K562 (cell line): ENCODE measurements at regions not wholly inside any gene's neighbourhood (a gene's known extent, or its start where the extent isn't known, plus 50 kb on each side); places are given as distances from the start of the nearest gene placed in this dataset.

Experiments
- ATAC-seq: fragments of 200-7000 bp; cut with Tn5 transposase; 3 replicates; pipeline ENCODE4 v1.9.1; 2020; ENCODE audit warnings: moderate library complexity
- BruUV-seq: library from RNA; stranded (reverse); fragments of 400-500 nt; replicated peaks from 2 replicates; lab custom pipeline; 2021; lab: Mats Ljungman, UMichigan
- CTCF ChIA-PET: fragments of 300-600 bp; formaldehyde crosslinking; extraction: SDS; loops from one replicate; lab custom pipeline; 2021; ENCODE audit warnings: low intra/inter-chr PET ratio; lab: Yijun Ruan, JAX
- POLR2A ChIA-PET: fragments of 300-600, 350-650 bp; sonication (Branson Sonifier 250); formaldehyde crosslinking; extraction: SDS; loops from one replicate; lab custom pipeline; 2021; ENCODE audit warnings: antibody characterized with exemption, inconsistent platforms; lab: Yijun Ruan, JAX
- DNase-seq, 4 experiments: peaks; one replicate each; pipeline versions ENCODE4 v3.0.0 to v3.0.0-alpha.2; 2011 to 2018; ENCODE audit warnings: low spot score in 3 of 4, mixed read lengths in 3 of 4; ENCODE audit errors: extremely low read depth in 1 of 4
- FAIRE-seq: peaks from 2 replicates; lab custom pipeline; 2011; peaks lifted over from hg19 to GRCh38; lab: Jason Lieb, UNC
- H2AFZ ChIP-seq: 2 replicates; pipeline ENCODE4 v1.6.0; 2011; ENCODE audit warnings: low read depth, low read length, control low read depth, inconsistent platforms
- H3K27ac ChIP-seq: fragments of 200-600 bp; 3 replicates; pipeline ENCODE4 v1.8.0; 2011; ENCODE audit warnings: low read depth, mild to moderate bottlenecking, control low read depth, inconsistent platforms, low read length, moderate library complexity, mixed read lengths; ENCODE audit errors: extremely low read depth
- H3K27me3 ChIP-seq, 2 experiments: fragments of 300-600 bp in 1 of 2; 2 replicates in 1 of 2; 3 replicates in 1 of 2; pipeline versions ENCODE4 v1.6.0 to v1.8.0; 2011; ENCODE audit warnings: inconsistent platforms in 2 of 2, low read length in 2 of 2, mild to moderate bottlenecking in 1 of 2, mixed read lengths in 1 of 2, moderate library complexity in 1 of 2; ENCODE audit not compliant: control insufficient read depth in 2 of 2, insufficient read depth in 2 of 2
- H3K36me3 ChIP-seq: fragments of 300-600 bp; 3 replicates; pipeline ENCODE4 v1.8.0; 2011; ENCODE audit warnings: mild to moderate bottlenecking, low read length, inconsistent platforms; ENCODE audit not compliant: control insufficient read depth, insufficient read depth
- H3K4me1 ChIP-seq, 2 experiments: fragments of 200-600 bp in 1 of 2; replicated peaks in 1 of 2; 2 replicates in 1 of 2; 3 replicates in 1 of 2; pipeline versions ENCODE4 v1.5.1 to v1.8.0; 2011; ENCODE audit warnings: inconsistent platforms in 2 of 2, low read length in 2 of 2, mild to moderate bottlenecking in 1 of 2, mixed read lengths in 1 of 2, moderate library complexity in 1 of 2; ENCODE audit not compliant: control insufficient read depth in 2 of 2, insufficient read depth in 2 of 2
- H3K4me2 ChIP-seq: 2 replicates; pipeline ENCODE4 v1.6.1; 2011; ENCODE audit warnings: low read length, control low read depth, inconsistent platforms, mixed read lengths; ENCODE audit not compliant: insufficient read depth
- H3K4me3 ChIP-seq: fragments of 200-600 bp; sonication (generic), shearing (Covaris generic); 2 replicates; pipeline ENCODE4 v1.5.1; 2016; ENCODE audit warnings: control low read depth, inconsistent platforms
- H3K79me2 ChIP-seq: fragments of 200-600 bp; 3 replicates; pipeline ENCODE4 v1.8.0; 2011; ENCODE audit warnings: low read length, inconsistent platforms; ENCODE audit not compliant: control insufficient read depth, insufficient read depth
- H3K9ac ChIP-seq, 2 experiments: 2 replicates each; pipeline versions ENCODE4 v1.6.0 to v1.6.1; 2011; ENCODE audit warnings: low read depth in 2 of 2, low read length in 2 of 2, control low read depth in 1 of 2, inconsistent platforms in 1 of 2, mild to moderate bottlenecking in 1 of 2, mixed read lengths in 1 of 2; ENCODE audit not compliant: insufficient read depth in 1 of 2
- H3K9me1 ChIP-seq: one replicate; pipeline ENCODE4 v1.6.0; 2011; ENCODE audit warnings: inconsistent platforms, mild to moderate bottlenecking, low read length, moderate library complexity; ENCODE audit not compliant: control insufficient read depth, insufficient read depth
- H3K9me3 ChIP-seq: replicated peaks from 2 replicates; pipeline ENCODE4 v1.5.1; 2011; ENCODE audit warnings: low read depth, low read length, inconsistent platforms; ENCODE audit not compliant: control insufficient read depth, insufficient read depth
- H4K20me1 ChIP-seq: replicated peaks from 2 replicates; pipeline ENCODE4 v1.6.1; 2011; ENCODE audit warnings: low read length, inconsistent platforms, mixed read lengths; ENCODE audit not compliant: control insufficient read depth, insufficient read depth
- FOXA1 ChIP-seq: fragments of 450-650 bp; IDR thresholded peaks from 2 replicates; pipeline ENCODE4 v1.6.1; 2016; ENCODE audit warnings: mild to moderate bottlenecking, borderline replicate concordance
- ZBTB1 ChIP-seq: sonication (generic); formaldehyde crosslinking; IDR thresholded peaks from 2 replicates; pipeline ENCODE4 v1.8.1; 2023; ENCODE audit warnings: missing genetic modification reagents, low read depth, mild to moderate bottlenecking, borderline replicate concordance
- ZNF384 ChIP-seq: IDR thresholded peaks from 2 replicates; pipeline ENCODE4 v1.6.1; 2012; ENCODE audit warnings: low read depth, low read length, improper control_type of control experiment
- ZNF583 ChIP-seq: fragments of 250-450 bp; sonication (Bioruptor Pico); IDR thresholded peaks from 2 replicates; pipeline ENCODE4 v1.4.0; 2020
- ZNF830 ChIP-seq: fragments of 250-450 bp; sonication (Bioruptor Pico); IDR thresholded peaks from 2 replicates; pipeline ENCODE4 v1.5.0; 2021; ENCODE audit warnings: mild to moderate bottlenecking
- WGBS: fragments of 100-300 bp; shearing (Covaris generic); methylation state at CpG from one replicate; pipeline ENCODE4 v1.1.6; 2016; ENCODE audit warnings: low coverage, mixed read lengths; ENCODE audit not compliant: insufficient coverage; ENCODE audit errors: missing lambda C conversion rate; 5-methylcytosine and 5-hydroxymethylcytosine counted together
- in situ Hi-C: fragments of 300-500 bp; cut with MboI; formaldehyde crosslinking; loops from 4 replicates; pipeline ENCODE4 v1.15.0; 2018; ENCODE audit warnings: inconsistent platforms, mixed read lengths
- intact Hi-C: fragments of 100-400 bp; cut with micrococcal nuclease; formaldehyde crosslinking; loops from 2 replicates; pipeline ENCODE4 v1.14.2; 2022
- TF ChIP-seq, protein P1 (sequence below): fragments of 450-650 bp; IDR thresholded peaks from 2 replicates; pipeline ENCODE4 v1.6.1; 2016
- TF ChIP-seq, protein P2 (sequence below): fragments of 450-650 bp; IDR thresholded peaks from 2 replicates; pipeline ENCODE4 v1.7.1; 2018; ENCODE audit warnings: mild to moderate bottlenecking, low read depth; ENCODE audit not compliant: partially characterized antibody
- TF ChIP-seq, protein P3 (sequence below): fragments of 450-650 bp; IDR thresholded peaks from 2 replicates; pipeline ENCODE4 v1.7.0; 2016; ENCODE audit warnings: borderline replicate concordance
- TF ChIP-seq, protein P4 (sequence below), 2 experiments: fragments of 450-650 bp in 1 of 2; IDR thresholded peaks; 2 replicates each; pipeline ENCODE4 v1.6.1; 2011 to 2017; ENCODE audit warnings: low read depth in 2 of 2, antibody characterized with exemption in 1 of 2, borderline replicate concordance in 1 of 2, low read length in 1 of 2, mild to moderate bottlenecking in 1 of 2, mixed read lengths in 1 of 2; ENCODE audit not compliant: control insufficient read depth in 1 of 2

DNA sequence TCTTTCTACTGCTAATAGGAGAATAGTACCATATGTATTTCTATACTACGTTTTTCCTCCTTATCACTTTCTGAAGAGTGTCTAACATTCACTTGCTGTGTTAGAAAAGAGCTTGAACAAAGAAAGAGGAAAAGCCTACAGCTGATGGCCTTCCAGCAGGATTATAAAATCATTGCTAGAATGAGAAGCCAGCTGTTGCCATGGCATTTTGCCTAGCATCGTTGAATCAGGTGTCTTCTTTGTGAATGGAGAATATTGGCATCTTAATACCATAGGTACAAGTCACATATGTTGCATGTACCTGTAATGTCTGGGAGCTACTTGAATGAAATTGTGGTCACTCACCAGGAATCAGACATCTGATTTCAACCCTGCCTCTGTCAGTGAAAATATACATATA is 1174.9 kb downstream of the PCDH17 start (continued):
- TF ChIP-seq ZNF384 (no peak), FOXA1 (no peak)

DNA sequence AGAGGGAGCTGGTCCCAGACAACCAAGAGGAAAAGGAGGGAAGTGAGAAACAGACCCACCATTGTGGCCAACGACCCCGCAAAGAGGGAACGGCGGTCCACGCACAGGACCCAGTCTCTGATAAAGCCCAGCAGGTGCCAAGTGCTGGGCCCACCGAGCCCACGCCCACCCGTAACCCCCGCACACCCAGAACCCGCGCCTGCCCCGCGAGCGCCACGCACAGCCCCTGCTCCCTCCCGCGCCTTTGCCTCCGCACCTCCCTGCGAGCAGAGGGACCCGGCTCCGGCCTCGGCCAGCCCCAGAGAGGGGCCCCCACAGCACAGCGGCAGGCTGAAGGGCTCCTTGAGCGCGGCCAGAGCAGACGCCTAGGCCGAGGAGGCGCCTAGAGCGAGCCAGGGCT is 1192.2 kb downstream of the PCDH17 start:
- no peaks in the 10 kb centered on the region for H3K4me1 ChIP-seq
- no peaks in the 10 kb centered on the region for H3K9me3 ChIP-seq
- H3K9ac ChIP-seq = no peak overlapping the region
- intact Hi-C loops = no loop called here
- H3K27ac ChIP-seq = no peak overlapping the region
- no peak for FAIRE-seq
- CTCF ChIA-PET = no interaction called here
- H3K27me3 ChIP-seq = no peaks in the 10 kb centered on the region
- H4K20me1 ChIP-seq = no peaks in the 10 kb centered on the region
- no peak overlapping the region for H3K4me3 ChIP-seq
- H3K9me1 ChIP-seq = no peaks in the 10 kb centered on the region
- H3K4me2 ChIP-seq = no peak overlapping the region
- no peak overlapping the region for H2AFZ ChIP-seq
- no peak for DNase-seq
- in situ Hi-C loops = no loop called here
- POLR2A ChIA-PET = no interaction called here
- ATAC-seq = no peak
- H3K36me3 ChIP-seq = no peaks in the 10 kb centered on the region
- H3K79me2 ChIP-seq = no peaks in the 10 kb centered on the region
- no TSS peak for BruUV-seq
- 0% methylated on average over 7 of the region's 29 CpGs for WGBS
- TF ChIP-seq, protein P1, sequence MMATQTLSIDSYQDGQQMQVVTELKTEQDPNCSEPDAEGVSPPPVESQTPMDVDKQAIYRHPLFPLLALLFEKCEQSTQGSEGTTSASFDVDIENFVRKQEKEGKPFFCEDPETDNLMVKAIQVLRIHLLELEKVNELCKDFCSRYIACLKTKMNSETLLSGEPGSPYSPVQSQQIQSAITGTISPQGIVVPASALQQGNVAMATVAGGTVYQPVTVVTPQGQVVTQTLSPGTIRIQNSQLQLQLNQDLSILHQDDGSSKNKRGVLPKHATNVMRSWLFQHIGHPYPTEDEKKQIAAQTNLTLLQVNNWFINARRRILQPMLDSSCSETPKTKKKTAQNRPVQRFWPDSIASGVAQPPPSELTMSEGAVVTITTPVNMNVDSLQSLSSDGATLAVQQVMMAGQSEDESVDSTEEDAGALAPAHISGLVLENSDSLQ = no peak
- TF ChIP-seq, protein P2, sequence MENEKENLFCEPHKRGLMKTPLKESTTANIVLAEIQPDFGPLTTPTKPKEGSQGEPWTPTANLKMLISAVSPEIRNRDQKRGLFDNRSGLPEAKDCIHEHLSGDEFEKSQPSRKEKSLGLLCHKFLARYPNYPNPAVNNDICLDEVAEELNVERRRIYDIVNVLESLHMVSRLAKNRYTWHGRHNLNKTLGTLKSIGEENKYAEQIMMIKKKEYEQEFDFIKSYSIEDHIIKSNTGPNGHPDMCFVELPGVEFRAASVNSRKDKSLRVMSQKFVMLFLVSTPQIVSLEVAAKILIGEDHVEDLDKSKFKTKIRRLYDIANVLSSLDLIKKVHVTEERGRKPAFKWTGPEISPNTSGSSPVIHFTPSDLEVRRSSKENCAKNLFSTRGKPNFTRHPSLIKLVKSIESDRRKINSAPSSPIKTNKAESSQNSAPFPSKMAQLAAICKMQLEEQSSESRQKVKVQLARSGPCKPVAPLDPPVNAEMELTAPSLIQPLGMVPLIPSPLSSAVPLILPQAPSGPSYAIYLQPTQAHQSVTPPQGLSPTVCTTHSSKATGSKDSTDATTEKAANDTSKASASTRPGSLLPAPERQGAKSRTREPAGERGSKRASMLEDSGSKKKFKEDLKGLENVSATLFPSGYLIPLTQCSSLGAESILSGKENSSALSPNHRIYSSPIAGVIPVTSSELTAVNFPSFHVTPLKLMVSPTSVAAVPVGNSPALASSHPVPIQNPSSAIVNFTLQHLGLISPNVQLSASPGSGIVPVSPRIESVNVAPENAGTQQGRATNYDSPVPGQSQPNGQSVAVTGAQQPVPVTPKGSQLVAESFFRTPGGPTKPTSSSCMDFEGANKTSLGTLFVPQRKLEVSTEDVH = no peak
- TF ChIP-seq ZBTB1 (CRISPR knock-in tag) (no peak), ZNF830 (CRISPR knock-in tag) (no peak), ZNF583 (CRISPR knock-in tag) (no peak)
- TF ChIP-seq, protein P3, sequence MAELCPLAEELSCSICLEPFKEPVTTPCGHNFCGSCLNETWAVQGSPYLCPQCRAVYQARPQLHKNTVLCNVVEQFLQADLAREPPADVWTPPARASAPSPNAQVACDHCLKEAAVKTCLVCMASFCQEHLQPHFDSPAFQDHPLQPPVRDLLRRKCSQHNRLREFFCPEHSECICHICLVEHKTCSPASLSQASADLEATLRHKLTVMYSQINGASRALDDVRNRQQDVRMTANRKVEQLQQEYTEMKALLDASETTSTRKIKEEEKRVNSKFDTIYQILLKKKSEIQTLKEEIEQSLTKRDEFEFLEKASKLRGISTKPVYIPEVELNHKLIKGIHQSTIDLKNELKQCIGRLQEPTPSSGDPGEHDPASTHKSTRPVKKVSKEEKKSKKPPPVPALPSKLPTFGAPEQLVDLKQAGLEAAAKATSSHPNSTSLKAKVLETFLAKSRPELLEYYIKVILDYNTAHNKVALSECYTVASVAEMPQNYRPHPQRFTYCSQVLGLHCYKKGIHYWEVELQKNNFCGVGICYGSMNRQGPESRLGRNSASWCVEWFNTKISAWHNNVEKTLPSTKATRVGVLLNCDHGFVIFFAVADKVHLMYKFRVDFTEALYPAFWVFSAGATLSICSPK = no peak
- TF ChIP-seq, protein P4, sequence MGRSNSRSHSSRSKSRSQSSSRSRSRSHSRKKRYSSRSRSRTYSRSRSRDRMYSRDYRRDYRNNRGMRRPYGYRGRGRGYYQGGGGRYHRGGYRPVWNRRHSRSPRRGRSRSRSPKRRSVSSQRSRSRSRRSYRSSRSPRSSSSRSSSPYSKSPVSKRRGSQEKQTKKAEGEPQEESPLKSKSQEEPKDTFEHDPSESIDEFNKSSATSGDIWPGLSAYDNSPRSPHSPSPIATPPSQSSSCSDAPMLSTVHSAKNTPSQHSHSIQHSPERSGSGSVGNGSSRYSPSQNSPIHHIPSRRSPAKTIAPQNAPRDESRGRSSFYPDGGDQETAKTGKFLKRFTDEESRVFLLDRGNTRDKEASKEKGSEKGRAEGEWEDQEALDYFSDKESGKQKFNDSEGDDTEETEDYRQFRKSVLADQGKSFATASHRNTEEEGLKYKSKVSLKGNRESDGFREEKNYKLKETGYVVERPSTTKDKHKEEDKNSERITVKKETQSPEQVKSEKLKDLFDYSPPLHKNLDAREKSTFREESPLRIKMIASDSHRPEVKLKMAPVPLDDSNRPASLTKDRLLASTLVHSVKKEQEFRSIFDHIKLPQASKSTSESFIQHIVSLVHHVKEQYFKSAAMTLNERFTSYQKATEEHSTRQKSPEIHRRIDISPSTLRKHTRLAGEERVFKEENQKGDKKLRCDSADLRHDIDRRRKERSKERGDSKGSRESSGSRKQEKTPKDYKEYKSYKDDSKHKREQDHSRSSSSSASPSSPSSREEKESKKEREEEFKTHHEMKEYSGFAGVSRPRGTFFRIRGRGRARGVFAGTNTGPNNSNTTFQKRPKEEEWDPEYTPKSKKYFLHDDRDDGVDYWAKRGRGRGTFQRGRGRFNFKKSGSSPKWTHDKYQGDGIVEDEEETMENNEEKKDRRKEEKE (IDR thresholded peaks at IDR 0.05; ENCODE audit: borderline replicate concordance in 1 of 2, control insufficient read depth in 1 of 2, low read depth in 2 of 2, low read length in 1 of 2) = no peak
